ENCODE measurements at regions not wholly inside any gene's neighbourhood (a gene's known extent, or its start where the extent isn't known, plus 50 kb on each side); places are given as distances from the start of the nearest gene placed in this dataset.
"Not testable (repeated sequence)": the region's sequence is repeated elsewhere in the genome, so short reads cannot be mapped to it uniquely, and the experiment has no call there.

DNA sequence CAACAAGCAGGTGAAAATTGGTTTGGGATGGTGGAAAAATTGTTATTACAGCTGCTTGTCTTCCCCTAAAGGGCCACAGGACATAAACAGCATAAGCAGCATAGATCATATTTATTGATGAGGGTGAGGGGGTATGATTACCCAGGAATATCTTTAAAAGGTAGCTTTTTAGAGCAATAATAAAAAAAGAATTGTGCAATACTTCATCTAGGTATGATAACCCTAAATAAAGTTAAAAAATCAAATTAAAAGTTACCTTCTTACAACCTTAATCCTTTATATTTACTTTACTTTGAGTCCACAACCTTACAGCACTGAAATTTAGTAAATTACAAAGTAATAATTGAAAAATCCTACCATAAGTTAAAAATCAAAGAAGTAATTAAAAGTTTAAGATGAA, 653.3 kb upstream of the RGS18 start:
- DNase-seq, result no peak

DNA sequence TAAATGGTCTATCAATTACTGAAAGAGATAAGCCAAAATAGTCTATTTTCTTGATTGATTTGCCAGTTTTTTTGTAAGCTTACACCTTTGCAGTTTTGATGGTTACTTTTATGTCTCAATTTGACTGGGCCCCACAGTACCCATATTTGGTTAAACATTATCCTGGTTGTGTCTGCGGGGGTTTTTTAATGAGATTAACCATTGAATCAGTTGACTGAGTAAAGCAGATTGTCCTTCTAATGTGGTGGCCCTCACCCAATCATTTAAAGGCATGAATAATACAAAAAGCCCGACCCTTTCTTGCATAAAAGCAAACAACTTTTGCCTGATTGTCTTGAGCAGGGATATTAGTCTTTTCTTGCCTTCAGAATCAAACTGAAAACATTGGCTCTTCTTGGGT, 650.0 kb upstream of the RGS18 start:
- no peak for DNase-seq

GRCh38 chr1:191511480-191511879, 646.8 kb upstream of the RGS18 start:
- not testable (repeated sequence) for DNase-seq

- DNase-seq, result no peak
Measured at GRCh38 chr1:191517826-191518225, 640.4 kb upstream of the RGS18 start.

DNA sequence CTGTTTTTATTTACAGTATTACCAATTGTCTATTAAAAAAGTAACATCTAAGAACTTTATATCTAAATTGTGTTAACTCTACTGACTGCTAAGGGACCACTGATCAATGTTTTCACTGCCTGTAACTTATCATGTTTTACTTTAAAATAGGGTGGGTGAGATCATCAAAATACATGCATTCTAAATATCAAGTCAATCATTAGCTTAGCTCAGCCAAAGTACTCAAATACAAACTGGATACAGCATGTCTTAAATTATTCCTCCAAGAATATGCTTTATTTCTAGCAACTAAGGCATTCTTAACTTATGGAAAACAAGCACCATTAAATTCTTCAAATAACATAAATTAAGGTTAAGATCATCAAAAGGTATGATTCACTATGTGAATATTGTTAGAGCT, 638.7 kb upstream of the RGS18 start:
- DNase-seq, result no peak

- DNase-seq, result no peak
Measured at GRCh38 chr1:191520345-191520744, 637.9 kb upstream of the RGS18 start.

GRCh38 chr1:191525944-191526343, 632.3 kb upstream of the RGS18 start:
- DNase-seq, result not testable (repeated sequence)

DNA sequence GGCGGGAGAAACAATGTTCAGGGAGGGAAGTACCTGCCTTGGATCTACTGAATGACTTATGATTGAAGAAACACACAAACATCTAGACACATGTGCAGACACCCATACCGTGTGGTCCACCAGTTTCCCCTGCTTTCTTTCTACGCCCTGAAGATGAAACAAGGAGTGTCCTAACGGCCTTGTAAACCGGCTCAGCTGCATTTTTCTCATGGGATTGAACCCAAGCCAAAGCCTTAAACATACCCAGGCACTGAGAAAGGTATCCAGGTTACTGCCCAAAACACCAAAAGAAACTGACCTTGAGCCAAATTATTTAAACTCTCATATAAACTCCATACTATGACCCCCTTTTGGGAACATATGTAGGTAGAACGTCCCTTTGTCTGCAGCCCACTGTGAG, 630.0 kb upstream of the RGS18 start:
- no peak for DNase-seq

- DNase-seq, result no peak
Measured at GRCh38 chr1:191530928-191531327, 627.3 kb upstream of the RGS18 start.

DNA sequence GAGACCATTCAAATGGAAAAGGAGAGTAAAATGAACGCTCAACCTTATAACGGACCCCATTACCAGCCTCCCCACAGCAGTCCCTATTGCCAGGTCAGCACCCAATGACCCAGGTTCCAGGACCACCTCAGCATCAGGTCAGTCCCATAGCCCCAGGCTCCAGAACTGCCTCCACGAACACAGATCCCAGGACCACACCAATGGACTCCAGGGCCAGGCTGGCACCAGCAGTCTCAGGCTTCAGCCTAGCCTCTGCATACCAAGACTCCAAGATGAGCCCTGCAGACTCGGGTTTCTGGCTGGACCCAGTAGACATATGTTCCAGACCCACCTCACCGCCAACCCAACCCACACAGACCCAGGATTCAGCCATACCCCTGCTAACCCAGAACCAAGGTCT, 625.0 kb upstream of the RGS18 start:
- DNase-seq, result no peak

DNA sequence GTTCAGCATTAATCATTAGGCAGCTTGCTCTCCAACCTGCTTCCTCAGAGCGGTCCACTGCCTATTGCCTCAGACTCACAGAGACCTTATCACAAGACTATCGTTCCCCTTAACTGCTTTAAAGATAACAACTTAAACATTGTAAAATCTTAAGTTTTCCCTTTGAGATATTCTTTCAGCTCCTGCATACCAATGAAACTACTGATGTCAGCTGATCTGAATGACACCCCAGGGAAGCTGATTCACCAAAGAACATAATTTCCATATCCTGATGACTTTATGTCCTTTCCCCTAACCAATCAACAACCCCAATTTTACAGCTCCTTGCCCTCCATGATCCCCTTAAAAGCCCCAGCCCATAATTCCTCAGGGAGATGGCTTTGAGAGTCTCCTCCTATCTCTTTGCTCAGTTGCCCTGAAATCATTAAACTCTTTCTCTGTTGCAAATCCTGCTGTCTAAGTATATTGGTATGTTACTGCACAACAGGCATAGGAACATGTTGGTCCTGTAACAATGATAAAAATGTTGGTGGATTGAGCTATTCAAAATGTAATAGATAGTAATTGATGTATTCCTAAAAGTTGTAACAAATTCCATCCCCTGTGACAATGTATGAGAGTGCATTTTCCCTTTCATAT, 621.4 kb upstream of the RGS18 start:
- no peak for DNase-seq

GRCh38 chr1:191541758-191542157, 616.5 kb upstream of the RGS18 start:
- no peak for DNase-seq

DNA sequence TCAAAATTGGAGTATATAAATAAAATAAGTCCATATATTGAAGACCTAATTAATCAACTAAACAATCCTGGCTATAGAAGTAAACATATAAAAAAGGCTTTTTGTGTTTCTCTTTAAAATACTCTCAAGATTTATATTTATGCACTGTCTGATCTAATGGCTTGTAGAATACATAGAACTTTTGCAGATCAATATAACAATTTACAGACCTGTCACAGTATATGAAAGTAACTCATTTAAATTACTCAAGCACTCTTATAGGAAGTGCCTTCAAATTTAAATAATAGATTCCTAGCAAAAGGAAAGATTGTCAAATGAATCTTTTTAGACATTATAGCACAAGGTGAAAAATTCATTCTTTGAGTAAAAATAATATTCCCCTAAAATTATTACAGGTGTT, 615.8 kb upstream of the RGS18 start:
- DNase-seq, result no peak

- no peak for DNase-seq
Measured at GRCh38 chr1:191546803-191547202, 611.5 kb upstream of the RGS18 start.

- DNase-seq, result no peak
Measured at GRCh38 chr1:191551019-191551418, 607.2 kb upstream of the RGS18 start.

DNA sequence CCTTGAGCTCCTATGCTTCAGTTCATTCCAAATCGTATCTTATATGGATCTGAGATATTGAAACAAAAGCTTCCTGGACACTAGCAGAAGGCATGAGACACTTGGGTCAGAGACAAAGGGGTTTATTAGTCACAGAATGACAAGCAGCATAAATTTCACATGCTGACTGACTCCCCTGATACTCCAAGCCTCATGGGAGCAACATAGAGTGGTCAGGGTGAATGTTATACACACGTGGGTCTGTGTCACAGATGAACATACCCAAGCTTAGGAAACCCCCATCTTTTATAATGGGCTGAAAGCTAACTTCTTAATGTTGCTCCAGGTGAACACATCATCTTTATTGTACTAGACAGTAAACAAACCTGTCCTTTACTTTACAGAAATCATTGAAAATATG, 599.9 kb upstream of the RGS18 start:
- no peak for DNase-seq

DNA sequence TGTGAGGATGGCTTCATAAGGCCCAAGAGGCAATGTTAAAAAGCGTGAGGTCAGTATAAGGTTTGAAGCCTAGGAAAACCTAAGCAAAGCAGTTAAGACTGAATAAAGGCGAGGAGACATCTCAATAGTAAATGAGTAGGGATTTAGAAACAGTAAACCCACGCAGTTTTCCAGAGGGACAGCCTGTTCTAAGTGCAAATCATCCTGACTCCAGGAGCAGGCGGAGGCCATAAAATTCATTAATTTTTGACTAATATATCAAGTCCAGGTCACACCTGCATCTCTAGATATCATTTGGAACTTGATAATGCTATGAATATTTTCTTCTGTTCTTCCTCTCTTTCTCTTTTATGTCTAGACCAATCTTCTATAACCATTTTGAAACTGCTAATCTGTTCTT, 597.0 kb upstream of the RGS18 start:
- DNase-seq, result no peak

- no peak for DNase-seq
Measured at GRCh38 chr1:191564275-191564674, 594.0 kb upstream of the RGS18 start.

- DNase-seq, result no peak
Measured at GRCh38 chr1:191572479-191572878, 585.8 kb upstream of the RGS18 start.

GRCh38 chr1:191575180-191575579, 583.1 kb upstream of the RGS18 start:
- no peak for DNase-seq

GRCh38 chr1:191575746-191576145, 582.5 kb upstream of the RGS18 start:
- no peak for DNase-seq

GRCh38 chr1:191577213-191577612, 581.0 kb upstream of the RGS18 start:
- no peak for DNase-seq

DNA sequence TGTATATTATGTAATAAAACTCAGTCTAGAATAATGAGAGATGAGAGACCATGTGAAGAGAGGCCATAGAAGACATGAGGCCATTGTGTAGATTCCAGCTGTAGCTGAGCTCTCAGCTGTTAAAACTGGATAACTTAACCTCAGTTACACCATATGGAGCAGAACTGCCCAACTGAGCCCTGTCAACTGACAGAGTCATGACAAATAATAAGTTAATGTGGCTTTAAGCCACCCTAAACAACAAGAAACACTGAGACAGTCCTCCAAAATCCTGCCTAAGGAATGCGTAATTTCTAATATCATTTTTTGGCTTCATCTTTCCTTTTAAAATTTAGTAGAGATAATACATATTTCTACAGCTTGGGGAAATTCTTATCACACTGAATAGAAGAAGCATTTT, 580.0 kb upstream of the RGS18 start:
- no peak for DNase-seq

GRCh38 chr1:191579019-191579418, 579.2 kb upstream of the RGS18 start:
- no peak for DNase-seq

DNA sequence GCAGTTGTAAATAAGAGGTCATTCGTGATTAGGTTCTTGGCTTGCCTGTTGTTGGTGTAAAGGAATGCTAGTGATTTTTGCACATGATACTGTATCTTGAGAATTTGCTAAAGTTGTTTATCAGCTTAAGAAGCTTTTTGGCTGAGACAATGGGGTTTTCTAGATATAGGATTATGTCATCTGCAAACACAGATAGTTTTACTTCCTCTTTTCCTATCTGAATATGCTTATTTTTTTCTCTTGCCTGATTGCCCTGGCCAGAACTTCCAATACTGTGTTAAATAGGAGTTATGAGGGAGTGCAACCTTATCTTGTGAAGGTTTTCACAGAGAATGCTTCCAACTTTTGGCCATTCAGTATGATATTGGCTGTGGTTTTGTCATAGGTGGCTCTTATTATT, 576.1 kb upstream of the RGS18 start:
- DNase-seq, result no peak

All from muscle of arm (tissue), 1 donor.